ENCODE measurements at regions not wholly inside any gene's neighbourhood (a gene's known extent, or its start where the extent isn't known, plus 50 kb on each side); places are given as distances from the start of the nearest gene placed in this dataset.

DNA sequence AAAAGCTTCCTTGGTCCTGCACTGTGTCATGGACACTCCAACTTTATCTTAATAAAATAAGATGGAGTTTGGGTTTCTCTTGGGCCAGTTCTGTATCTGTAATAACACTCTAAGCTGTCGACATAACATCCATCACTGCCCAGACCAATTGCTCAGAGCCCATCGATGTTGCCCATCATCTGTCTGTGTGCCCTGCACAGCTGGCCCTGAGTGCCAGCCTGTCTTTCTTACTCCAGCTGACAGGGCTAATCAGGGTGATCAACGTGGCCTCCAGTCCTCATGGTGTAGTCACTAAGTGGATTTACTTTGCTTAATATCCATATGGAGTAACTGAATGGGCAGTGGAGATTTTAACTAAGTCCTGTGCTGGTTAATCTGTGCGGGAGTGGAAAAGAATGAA, 419.8 kb upstream of the TPM1 start:
- TF ChIP-seq CREB1 (IDR thresholded peaks at IDR 0.05; ENCODE audit: low read depth): no peak
- no peak for TF ChIP-seq TCF12 (IDR thresholded peaks at IDR 0.05; ENCODE audit: low read depth)
- no peak for TF ChIP-seq FOXM1 (IDR thresholded peaks at IDR 0.05; ENCODE audit: borderline replicate concordance, low read depth)
- TF ChIP-seq, protein P1, sequence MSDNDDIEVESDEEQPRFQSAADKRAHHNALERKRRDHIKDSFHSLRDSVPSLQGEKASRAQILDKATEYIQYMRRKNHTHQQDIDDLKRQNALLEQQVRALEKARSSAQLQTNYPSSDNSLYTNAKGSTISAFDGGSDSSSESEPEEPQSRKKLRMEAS (IDR thresholded peaks at IDR 0.05): no peak
- TF ChIP-seq EP300 (IDR thresholded peaks at IDR 0.05; ENCODE audit: borderline replicate concordance): no peak
- TF ChIP-seq RAD21 (IDR thresholded peaks at IDR 0.05; ENCODE audit: low read depth): no peak
- no peak for TF ChIP-seq YY1 (IDR thresholded peaks at IDR 0.05; ENCODE audit: low read depth)
- TF ChIP-seq ZBTB7A (IDR thresholded peaks at IDR 0.05; ENCODE audit: low read depth): no peak
